ENCODE measurements at regions not wholly inside any gene's neighbourhood (a gene's known extent, or its start where the extent isn't known, plus 50 kb on each side); places are given as distances from the start of the nearest gene placed in this dataset.

- no peak for TF ChIP-seq GATA2 (IDR thresholded peaks at IDR 0.05; ENCODE audit: low read depth, low read length)
- no peak for TF ChIP-seq GATA3 (IDR thresholded peaks at IDR 0.05; ENCODE audit: low read depth, low read length)
Observed at GRCh38 chr2:104757056-104757455, 96.9 kb upstream of the POU3F3 start.
